ENCODE measurements at regions not wholly inside any gene's neighbourhood (a gene's known extent, or its start where the extent isn't known, plus 50 kb on each side); places are given as distances from the start of the nearest gene placed in this dataset.

GRCh38 chr6:57822896-57823358 lies 505.5 kb downstream of the PRIM2 start:
- TF ChIP-seq, protein P1, sequence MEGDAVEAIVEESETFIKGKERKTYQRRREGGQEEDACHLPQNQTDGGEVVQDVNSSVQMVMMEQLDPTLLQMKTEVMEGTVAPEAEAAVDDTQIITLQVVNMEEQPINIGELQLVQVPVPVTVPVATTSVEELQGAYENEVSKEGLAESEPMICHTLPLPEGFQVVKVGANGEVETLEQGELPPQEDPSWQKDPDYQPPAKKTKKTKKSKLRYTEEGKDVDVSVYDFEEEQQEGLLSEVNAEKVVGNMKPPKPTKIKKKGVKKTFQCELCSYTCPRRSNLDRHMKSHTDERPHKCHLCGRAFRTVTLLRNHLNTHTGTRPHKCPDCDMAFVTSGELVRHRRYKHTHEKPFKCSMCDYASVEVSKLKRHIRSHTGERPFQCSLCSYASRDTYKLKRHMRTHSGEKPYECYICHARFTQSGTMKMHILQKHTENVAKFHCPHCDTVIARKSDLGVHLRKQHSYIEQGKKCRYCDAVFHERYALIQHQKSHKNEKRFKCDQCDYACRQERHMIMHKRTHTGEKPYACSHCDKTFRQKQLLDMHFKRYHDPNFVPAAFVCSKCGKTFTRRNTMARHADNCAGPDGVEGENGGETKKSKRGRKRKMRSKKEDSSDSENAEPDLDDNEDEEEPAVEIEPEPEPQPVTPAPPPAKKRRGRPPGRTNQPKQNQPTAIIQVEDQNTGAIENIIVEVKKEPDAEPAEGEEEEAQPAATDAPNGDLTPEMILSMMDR (IDR thresholded peaks at IDR 0.05), result no peak
- TF ChIP-seq POLR2A (IDR thresholded peaks at IDR 0.05), result no peak
